GM23338 (cell line): ENCODE measurements at regions not wholly inside any gene's neighbourhood (a gene's known extent, or its start where the extent isn't known, plus 50 kb on each side); places are given as distances from the start of the nearest gene placed in this dataset.

Experiments used
- ATAC-seq: fragments of 200-7000 bp; cut with Tn5 transposase; 3 replicates; pipeline ENCODE4 v1.9.1; 2020
- DNase-seq: peaks from one replicate; pipeline ENCODE4 v3.0.0-alpha.2; 2015; ENCODE audit warnings: low spot score
- H2AFZ ChIP-seq: fragments of 200-600 bp; sonication (generic); 2 replicates; pipeline ENCODE4 v1.8.0; 2016; ENCODE audit warnings: antibody characterized with exemption, mild to moderate bottlenecking, moderate library complexity
- H3F3A ChIP-seq: fragments of 200-600 bp; sonication (generic); replicated peaks from 2 replicates; pipeline ENCODE4 v1.8.0; 2017; ENCODE audit warnings: antibody characterized with exemption, mixed run types, low read depth
- H3K27ac ChIP-seq: fragments of 200-600 bp; sonication (generic); 2 replicates; pipeline ENCODE4 v1.6.1; 2016; ENCODE audit warnings: low read depth
- H3K27me3 ChIP-seq: fragments of 200-600 bp; sonication (generic); 2 replicates; pipeline ENCODE4 v1.8.0; 2016; ENCODE audit warnings: mild to moderate bottlenecking, mixed run types, moderate library complexity; ENCODE audit not compliant: insufficient read depth
- H3K36me3 ChIP-seq: fragments of 200-600 bp; sonication (generic); 2 replicates; pipeline ENCODE4 v1.8.0; 2016; ENCODE audit warnings: mild to moderate bottlenecking; ENCODE audit not compliant: insufficient read depth
- H3K4me1 ChIP-seq: fragments of 200-600 bp; sonication (generic); 2 replicates; pipeline ENCODE4 v1.8.0; 2016; ENCODE audit warnings: mild to moderate bottlenecking, moderate library complexity; ENCODE audit not compliant: insufficient read depth
- H3K4me2 ChIP-seq: fragments of 200-600 bp; sonication (generic); 2 replicates; pipeline ENCODE4 v1.7.1; 2017; ENCODE audit warnings: mixed run types
- H3K4me3 ChIP-seq: fragments of 200-600 bp; sonication (generic); 2 replicates; pipeline ENCODE4 v1.6.1; 2016; ENCODE audit warnings: mixed run types
- H3K79me2 ChIP-seq: fragments of 200-600 bp; sonication (generic); replicated peaks from 2 replicates; pipeline ENCODE4 v1.8.0; 2017; ENCODE audit warnings: mild to moderate bottlenecking; ENCODE audit not compliant: insufficient read depth
- H3K9me2 ChIP-seq: fragments of 200-600 bp; sonication (generic); 2 replicates; pipeline ENCODE4 v1.8.0; 2017; ENCODE audit not compliant: insufficient read depth
- H4K20me1 ChIP-seq: fragments of 200-600 bp; sonication (generic); replicated peaks from 2 replicates; pipeline ENCODE4 v1.8.0; 2017; ENCODE audit warnings: mild to moderate bottlenecking; ENCODE audit not compliant: insufficient read depth
- H3K27ac Mint-ChIP-seq: 2 replicates; pipeline ENCODE4 v1.8.0; 2020; ENCODE audit warnings: inconsistent platforms, mild to moderate bottlenecking, moderate library complexity, mixed read lengths
- H3K27me3 Mint-ChIP-seq: 3 replicates; pipeline ENCODE4 v1.8.0; 2022; ENCODE audit warnings: low read depth, mild to moderate bottlenecking, moderate library complexity, mixed read lengths, inconsistent platforms; ENCODE audit not compliant: insufficient read depth, poor library complexity
- H3K36me3 Mint-ChIP-seq: 3 replicates; pipeline ENCODE4 v1.8.0; 2021; ENCODE audit warnings: low read depth, mild to moderate bottlenecking, inconsistent platforms, moderate library complexity, mixed read lengths
- H3K4me1 Mint-ChIP-seq: 3 replicates; pipeline ENCODE4 v1.8.0; 2020; ENCODE audit warnings: mild to moderate bottlenecking, inconsistent platforms, mixed read lengths
- H3K4me3 Mint-ChIP-seq: 3 replicates; pipeline ENCODE4 v1.8.0; 2021; ENCODE audit warnings: moderate library complexity, mild to moderate bottlenecking, inconsistent platforms, mixed read lengths
- H3K9me3 Mint-ChIP-seq: 3 replicates; pipeline ENCODE4 v1.8.0; 2020; ENCODE audit warnings: moderate library complexity, mild to moderate bottlenecking, inconsistent platforms, mixed read lengths
- CREB1 ChIP-seq: fragments of 250-450 bp; sonication (Bioruptor Pico); IDR thresholded peaks from 2 replicates; pipeline ENCODE4 v1.5.0; 2020; ENCODE audit warnings: low read depth, mild to moderate bottlenecking, moderate library complexity
- CTCF ChIP-seq, 2 experiments: fragments of 200-600 bp in 1 of 2; sonication (generic) in 1 of 2; conservative IDR thresholded peaks; 2 replicates each; pipeline versions ENCODE4 v1.5.1 to v1.6.1; 2016 to 2017; ENCODE audit warnings: antibody characterized with exemption in 2 of 2, low read depth in 2 of 2, mild to moderate bottlenecking in 2 of 2, moderate library complexity in 1 of 2
- ETS1 ChIP-seq: IDR thresholded peaks from 2 replicates; pipeline ENCODE4 v1.6.1; 2016; ENCODE audit warnings: antibody characterized with exemption
- EZH2 ChIP-seq: fragments of 200-600 bp; sonication (generic); IDR thresholded peaks from one replicate; pipeline ENCODE4 v1.8.0; 2017; ENCODE audit warnings: antibody characterized with exemption, mild to moderate bottlenecking, low read depth; ENCODE audit not compliant: unreplicated experiment
- EZH2phosphoT487 ChIP-seq: fragments of 200-600 bp; sonication (generic); IDR thresholded peaks from one replicate; pipeline ENCODE4 v1.8.1; 2018; ENCODE audit warnings: antibody characterized with exemption; ENCODE audit not compliant: unreplicated experiment
- JUNB ChIP-seq: IDR thresholded peaks from one replicate; pipeline ENCODE4 v1.6.1; 2016; ENCODE audit warnings: antibody characterized with exemption; ENCODE audit not compliant: unreplicated experiment
- NANOG ChIP-seq: IDR thresholded peaks from 2 replicates; pipeline ENCODE4 v1.6.1; 2016; ENCODE audit warnings: antibody characterized with exemption, borderline replicate concordance
- POLR2AphosphoS5 ChIP-seq: IDR thresholded peaks from 2 replicates; pipeline ENCODE4 v1.6.1; 2016; ENCODE audit warnings: antibody characterized with exemption, low read depth
- REST ChIP-seq: IDR thresholded peaks from one replicate; pipeline ENCODE4 v1.6.1; 2018; ENCODE audit warnings: antibody characterized with exemption; ENCODE audit not compliant: unreplicated experiment
- STAT1 ChIP-seq: IDR thresholded peaks from one replicate; pipeline ENCODE4 v1.6.1; 2016; ENCODE audit warnings: antibody characterized with exemption; ENCODE audit not compliant: unreplicated experiment
- ZNF114 ChIP-seq: fragments of 250-450 bp; sonication (Bioruptor Pico); IDR thresholded peaks from 2 replicates; pipeline ENCODE4 v1.5.0; 2020; ENCODE audit warnings: mild to moderate bottlenecking, moderate library complexity
- ZNF331 ChIP-seq: fragments of 250-450 bp; sonication (Bioruptor Pico); IDR thresholded peaks from 2 replicates; pipeline ENCODE4 v1.5.0; 2020; ENCODE audit warnings: low read depth, mild to moderate bottlenecking, moderate library complexity
- ZNF462 ChIP-seq: fragments of 250-450 bp; sonication (Bioruptor Pico); IDR thresholded peaks from 2 replicates; pipeline ENCODE4 v1.5.0; 2020; ENCODE audit warnings: mild to moderate bottlenecking, moderate library complexity

GRCh38 chrY:17231994-17232393 is 648.0 kb downstream of the CDY2B start (continued):
- TF ChIP-seq STAT1, result no peak
- no peak for TF ChIP-seq NANOG
- no peak for TF ChIP-seq ZNF331

GRCh38 chrY:17223502-17223901 is 656.5 kb downstream of the CDY2B start:
- ATAC-seq, result no peak
- Histone ChIP-seq H2AFZ (no peak overlapping the region), H3K4me1 (no peaks in the 10 kb centered on the region), H4K20me1 (no peaks in the 10 kb centered on the region), H3K27ac (no peak overlapping the region), H3K27me3 (no peaks in the 10 kb centered on the region), H3K4me3 (no peak overlapping the region), H3F3A (no peaks in the 10 kb centered on the region), H3K4me2 (no peak overlapping the region), H3K9me2 (no peaks in the 10 kb centered on the region), H3K79me2 (no peaks in the 10 kb centered on the region), H3K36me3 (no peaks in the 10 kb centered on the region)
- Mint-ChIP-seq H3K4me1 (no peaks in the 10 kb centered on the region), H3K27ac (no peak overlapping the region), H3K27me3 (no peaks in the 10 kb centered on the region), H3K36me3 (peaks cover 4% of the 10 kb centered on the region; the same call in 2 of the 3 replicates), H3K9me3 (peaks cover under 1% of the 10 kb centered on the region; the same call in 2 of the 3 replicates), H3K4me3 (no peak overlapping the region)
- no peak for TF ChIP-seq ZNF462
- no peak for TF ChIP-seq EZH2phosphoT487
- no peak for TF ChIP-seq STAT1
- TF ChIP-seq ZNF331, result no peak
- no peak for TF ChIP-seq EZH2
- no peak for TF ChIP-seq POLR2AphosphoS5
- TF ChIP-seq CREB1, result no peak
- no peak for TF ChIP-seq ETS1
- no peak for TF ChIP-seq ZNF114
- TF ChIP-seq NANOG, result no peak
- no peak for TF ChIP-seq REST
- no peak for TF ChIP-seq CTCF (conservative IDR thresholded peaks at IDR 0.05; ENCODE audit: low read depth in 2 of 2)
- TF ChIP-seq JUNB, result no peak
- no peak for DNase-seq
